HG02759 (cell line): ENCODE measurements at regions not wholly inside any gene's neighbourhood (a gene's known extent, or its start where the extent isn't known, plus 50 kb on each side); places are given as distances from the start of the nearest gene placed in this dataset.
A peak's percentile ranks its signal among the peaks of the same experiment; 100 is the strongest.

Experiments
- ATAC-seq: cut with Tn5 transposase; IDR thresholded peaks from one replicate; pipeline ENCODE4 v1.9.1; 2021; ENCODE audit warnings: mild to moderate bottlenecking, moderate library complexity; ENCODE audit not compliant: unreplicated experiment

- no peak for ATAC-seq
Measured at GRCh38 chrX:79300856-79301255, 66.3 kb downstream of the ITM2A start.

DNA sequence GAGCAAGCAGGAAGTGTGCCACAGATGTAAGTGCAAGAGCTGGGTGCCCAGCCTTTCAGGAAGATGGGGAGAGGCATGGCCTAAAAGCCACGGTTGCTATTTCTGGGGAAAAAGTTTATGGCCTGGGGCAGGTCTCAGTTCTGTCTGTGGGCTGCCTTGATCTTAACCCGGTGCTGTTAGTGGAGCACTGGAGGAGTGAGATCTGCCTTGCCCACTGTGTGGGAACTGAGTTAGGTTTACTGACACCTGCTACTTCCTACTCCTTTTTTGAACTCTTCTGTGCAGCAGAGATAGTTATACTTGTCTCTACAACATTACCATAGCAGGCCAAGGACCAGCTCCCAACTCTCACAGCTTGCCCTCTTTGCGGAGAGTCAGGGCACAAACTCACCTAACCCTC, 76.5 kb downstream of the ITM2A start:
- ATAC-seq = no peak

- ATAC-seq = no peak
Measured at GRCh38 chrX:79288733-79289132, 78.4 kb downstream of the ITM2A start.

GRCh38 chrX:79287724-79288123, 79.4 kb downstream of the ITM2A start:
- ATAC-seq = no peak

GRCh38 chrX:79281775-79282174, 85.4 kb downstream of the ITM2A start:
- no peak for ATAC-seq

DNA sequence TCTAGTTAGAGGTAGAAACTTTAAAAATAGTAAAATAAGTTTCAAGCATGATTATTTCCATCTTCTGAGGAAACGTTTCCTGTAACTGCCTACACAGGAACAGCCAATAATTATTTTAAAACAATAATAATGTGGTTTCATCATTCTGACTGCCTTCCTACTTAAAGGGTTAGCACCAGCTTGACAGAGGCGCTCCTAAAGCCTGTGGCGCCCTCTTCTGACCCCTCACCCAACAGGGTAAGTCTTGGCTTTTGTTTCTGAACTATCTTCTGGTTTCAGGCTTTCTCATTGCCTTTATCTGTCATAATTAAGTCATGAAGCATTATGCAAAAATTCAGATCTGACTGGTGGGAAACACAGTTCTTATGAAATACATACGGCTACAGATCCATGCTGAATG, 96.7 kb downstream of the ITM2A start:
- ATAC-seq = peak; percentile 97

DNA sequence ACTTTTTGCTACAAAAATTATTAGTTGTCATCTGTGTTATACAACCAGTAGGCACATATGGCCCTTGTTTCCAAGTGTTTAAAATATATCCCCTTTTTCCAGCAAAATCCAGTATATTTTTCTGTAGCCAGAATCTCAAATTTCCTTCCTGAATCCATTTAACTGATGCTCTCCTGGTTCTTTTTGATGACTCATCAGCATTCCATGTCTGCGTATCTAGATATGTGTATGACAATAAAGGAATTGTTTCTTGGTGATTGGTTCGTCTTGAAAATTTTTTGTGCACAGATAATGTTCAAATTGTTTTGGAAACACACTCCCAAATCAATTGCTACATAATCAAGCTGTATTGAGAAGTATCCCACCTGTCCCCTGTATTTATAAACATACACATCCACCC, 98.3 kb downstream of the ITM2A start:
- ATAC-seq = no peak

DNA sequence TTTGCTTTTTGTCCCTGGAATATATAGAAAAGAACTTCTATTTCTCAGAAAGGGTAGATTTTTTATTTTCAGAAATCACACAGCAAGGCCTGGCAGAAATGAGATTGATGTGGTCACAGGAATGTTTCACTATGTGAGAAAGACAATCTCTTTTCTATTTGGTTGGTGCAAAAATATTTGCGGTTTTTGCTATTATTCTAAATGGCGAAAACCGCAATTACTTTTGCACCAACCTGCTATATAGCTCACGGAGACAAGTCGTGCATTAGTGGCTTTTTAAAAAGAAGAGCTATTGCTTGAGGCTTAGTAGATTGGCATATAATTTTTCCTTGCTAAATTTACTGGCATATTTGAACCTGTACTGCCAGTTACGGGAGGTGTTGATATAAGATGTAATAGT, 100.4 kb downstream of the ITM2A start:
- no peak for ATAC-seq

- no peak for ATAC-seq
Measured at GRCh38 chrX:79263550-79263949, 103.6 kb downstream of the ITM2A start.

GRCh38 chrX:79259073-79259689, 108.0 kb downstream of the ITM2A start:
- ATAC-seq = peak; percentile 92

GRCh38 chrX:79243691-79244090, 99.2 kb downstream of the GPR174 start:
- no peak for ATAC-seq

GRCh38 chrX:79235899-79236298, 91.4 kb downstream of the GPR174 start:
- ATAC-seq = no peak

GRCh38 chrX:79231662-79232061, 87.2 kb downstream of the GPR174 start:
- ATAC-seq = no peak
